Activated T-helper 1 cell treated with anti-CD3 and anti-CD28 coated beads, Interleukin-12 subunit alpha, Interleukin-12 subunit beta, Interleukin-2, Interleukin-4 antibody, amounts not matched to agents 30 ng/mL and 10 ng/mL and 1 ng/mL, durations not matched to agents 14 hours and 24 hours and 36 hours (primary cell): ENCODE measurements at regions not wholly inside any gene's neighbourhood (a gene's known extent, or its start where the extent isn't known, plus 50 kb on each side); places are given as distances from the start of the nearest gene placed in this dataset.

ENCODE experiments used
- DNase-seq: peaks from one replicate; pipeline ENCODE4 v3.0.0; 2021; ENCODE audit warnings: low spot score
- H3K27ac Mint-ChIP-seq: one replicate; pipeline ENCODE4 v1.8.0; 2021; ENCODE audit warnings: mild to moderate bottlenecking, mixed read lengths
- H3K27me3 Mint-ChIP-seq: one replicate; pipeline ENCODE4 v1.8.0; 2022; ENCODE audit warnings: mild to moderate bottlenecking, moderate library complexity, mixed read lengths; ENCODE audit not compliant: insufficient read depth
- H3K36me3 Mint-ChIP-seq: one replicate; pipeline ENCODE4 v1.8.0; 2021; ENCODE audit warnings: low read depth, mixed read lengths
- H3K4me1 Mint-ChIP-seq: one replicate; pipeline ENCODE4 v1.8.0; 2021; ENCODE audit warnings: low read depth, mixed read lengths
- H3K4me3 Mint-ChIP-seq: one replicate; pipeline ENCODE4 v1.8.0; 2021; ENCODE audit warnings: mild to moderate bottlenecking, moderate library complexity, mixed read lengths
- H3K9me3 Mint-ChIP-seq: one replicate; pipeline ENCODE4 v1.8.0; 2021; ENCODE audit warnings: mixed read lengths
- intact Hi-C: fragments of 100-400 bp; cut with micrococcal nuclease; formaldehyde crosslinking; loops from one replicate; pipeline ENCODE4 v1.15.1; 2024

GRCh38 chr9:19554529-19554928, 145.7 kb downstream of the ACER2 start:
- Mint-ChIP-seq H3K4me3 (no peak overlapping the region), H3K4me1 (no peaks in the 10 kb centered on the region), H3K9me3 (no peaks in the 10 kb centered on the region), H3K36me3 (no peaks in the 10 kb centered on the region), H3K27me3 (no peaks in the 10 kb centered on the region), H3K27ac (no peak overlapping the region)
- DNase-seq, result no peak
- intact Hi-C loops, result no loop called here

DNA sequence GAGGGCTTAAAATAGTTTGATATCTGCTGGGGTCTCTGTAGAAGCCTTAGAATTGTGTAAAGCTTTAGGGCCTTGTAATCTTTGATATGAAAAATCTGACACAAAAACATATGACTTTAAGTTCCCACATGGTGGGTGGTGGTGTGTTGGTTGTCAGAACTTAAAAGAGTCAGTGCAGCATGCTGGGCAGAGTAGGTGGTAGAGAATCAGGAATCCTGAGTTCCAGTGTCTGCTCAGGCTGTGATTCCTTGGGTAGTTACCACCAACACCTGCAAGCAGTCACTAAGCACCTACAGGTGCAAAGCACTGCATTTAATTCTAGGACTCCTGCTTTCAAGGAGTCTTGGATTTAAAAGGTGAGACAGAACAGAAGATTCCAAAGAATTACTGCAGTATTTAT, 144.6 kb downstream of the ACER2 start:
- intact Hi-C loops, result no loop called here
- Mint-ChIP-seq H3K27ac (no peak overlapping the region), H3K4me1 (no peaks in the 10 kb centered on the region), H3K4me3 (no peak overlapping the region), H3K9me3 (no peaks in the 10 kb centered on the region), H3K27me3 (no peaks in the 10 kb centered on the region), H3K36me3 (no peaks in the 10 kb centered on the region)
- no peak for DNase-seq

DNA sequence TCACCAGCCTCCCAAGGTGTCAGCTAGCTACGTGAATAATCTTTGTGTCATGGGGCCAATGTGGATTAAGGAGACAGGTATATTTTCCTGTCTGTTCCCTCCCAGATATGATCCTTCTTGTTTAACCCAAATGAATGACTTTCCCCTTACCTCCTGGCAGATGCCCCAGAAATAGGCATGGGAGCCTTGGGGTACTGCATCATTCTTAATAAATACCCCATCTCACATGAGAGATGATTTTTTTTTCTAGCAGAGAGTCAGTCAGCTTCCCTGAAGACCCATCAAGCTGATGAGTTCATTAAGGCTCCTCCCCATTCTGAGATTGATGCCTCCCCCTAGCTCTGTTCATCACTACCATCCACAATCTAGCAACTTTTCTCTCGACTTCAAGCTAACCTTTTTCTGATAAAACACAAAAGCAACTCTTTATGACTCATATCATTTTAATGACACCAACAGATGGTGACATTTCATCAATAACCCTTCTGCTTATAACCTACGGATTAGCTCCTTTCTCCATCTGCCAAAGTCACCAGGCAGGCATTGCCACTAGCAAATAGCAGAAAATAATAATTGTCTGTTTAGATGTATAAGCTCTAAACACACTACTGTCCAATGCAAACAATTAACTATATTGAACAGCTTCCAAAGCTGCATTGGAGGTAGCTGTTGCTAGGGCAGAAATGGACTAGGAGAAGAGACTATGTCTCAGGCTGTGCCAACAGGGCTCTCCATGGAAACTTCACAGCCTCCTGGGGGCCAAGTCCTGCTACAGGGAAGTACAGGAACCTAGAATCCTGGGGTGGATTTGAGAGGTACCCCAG, 143.7 kb downstream of the ACER2 start:
- Mint-ChIP-seq H3K27ac (no peak overlapping the region), H3K27me3 (no peaks in the 10 kb centered on the region), H3K4me1 (no peaks in the 10 kb centered on the region), H3K9me3 (no peaks in the 10 kb centered on the region), H3K4me3 (no peak overlapping the region), H3K36me3 (no peaks in the 10 kb centered on the region)
- intact Hi-C loops, result no loop called here
- no peak for DNase-seq

- Mint-ChIP-seq H3K9me3 (no peaks in the 10 kb centered on the region), H3K27ac (no peak overlapping the region), H3K4me1 (no peaks in the 10 kb centered on the region), H3K36me3 (no peaks in the 10 kb centered on the region), H3K4me3 (no peak overlapping the region), H3K27me3 (no peaks in the 10 kb centered on the region)
- no peak for DNase-seq
- intact Hi-C loops, result no loop called here
Observed at GRCh38 chr9:19551124-19551929, 142.5 kb downstream of the ACER2 start.

GRCh38 chr9:19550009-19550408, 141.2 kb downstream of the ACER2 start:
- Mint-ChIP-seq H3K9me3 (peaks cover 3% of the 10 kb centered on the region), H3K4me3 (no peak overlapping the region), H3K27me3 (no peaks in the 10 kb centered on the region), H3K4me1 (no peaks in the 10 kb centered on the region), H3K27ac (no peak overlapping the region), H3K36me3 (no peaks in the 10 kb centered on the region)
- intact Hi-C loops, result no loop called here
- no peak for DNase-seq

- Mint-ChIP-seq H3K27me3 (peaks cover 12% of the 10 kb centered on the region), H3K4me3 (no peak overlapping the region), H3K27ac (no peak overlapping the region), H3K36me3 (no peaks in the 10 kb centered on the region), H3K9me3 (peaks cover 4% of the 10 kb centered on the region), H3K4me1 (no peaks in the 10 kb centered on the region)
- intact Hi-C loops, result no loop called here
- no peak for DNase-seq
Observed at GRCh38 chr9:19533373-19533772, 124.6 kb downstream of the ACER2 start.

GRCh38 chr9:19527663-19528062, 118.9 kb downstream of the ACER2 start:
- intact Hi-C loops, result no loop called here
- Mint-ChIP-seq H3K4me3 (no peak overlapping the region), H3K9me3 (no peaks in the 10 kb centered on the region), H3K27me3 (peaks cover 16% of the 10 kb centered on the region), H3K4me1 (no peaks in the 10 kb centered on the region), H3K36me3 (no peaks in the 10 kb centered on the region), H3K27ac (no peak overlapping the region)
- no peak for DNase-seq

DNA sequence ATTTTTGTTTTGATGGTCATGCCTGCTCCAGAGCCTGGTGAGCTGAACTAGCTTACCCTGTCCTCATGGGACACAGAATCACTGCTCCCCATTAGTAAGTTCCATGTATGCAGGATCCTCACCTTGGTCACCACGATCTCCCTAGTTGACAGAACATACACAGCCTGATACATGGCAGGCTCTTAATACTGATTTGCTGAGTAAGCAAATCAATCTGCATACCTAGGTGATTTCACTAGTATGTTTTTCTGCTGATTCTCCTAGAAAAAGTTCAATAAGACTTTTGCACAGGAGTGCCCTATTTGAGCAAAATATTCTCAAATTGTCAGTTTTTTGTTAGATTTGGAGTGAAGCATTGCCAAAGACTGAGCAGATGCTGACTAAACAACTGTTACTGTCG, 113.7 kb downstream of the ACER2 start:
- no peak overlapping the region for H3K27ac Mint-ChIP-seq
- peaks cover 4% of the 10 kb centered on the region for H3K27me3 Mint-ChIP-seq
- no peaks in the 10 kb centered on the region for H3K9me3 Mint-ChIP-seq
- H3K4me3 Mint-ChIP-seq, result no peak overlapping the region
- no peaks in the 10 kb centered on the region for H3K36me3 Mint-ChIP-seq
- H3K4me1 Mint-ChIP-seq, result peaks cover under 1% of the 10 kb centered on the region
- no peak for DNase-seq
- intact Hi-C loops, result no loop called here

- Mint-ChIP-seq H3K27me3 (peaks cover 2% of the 10 kb centered on the region), H3K4me3 (no peak overlapping the region), H3K4me1 (peaks cover 14% of the 10 kb centered on the region), H3K36me3 (no peaks in the 10 kb centered on the region), H3K27ac (no peak overlapping the region), H3K9me3 (peaks cover 5% of the 10 kb centered on the region)
- intact Hi-C loops, result no loop called here
- no peak for DNase-seq
Observed at GRCh38 chr9:19521205-19521604, 112.4 kb downstream of the ACER2 start.

GRCh38 chr9:19517202-19517942, 108.6 kb downstream of the ACER2 start:
- peaks cover 27% of the 10 kb centered on the region for H3K4me1 Mint-ChIP-seq
- H3K36me3 Mint-ChIP-seq, result no peaks in the 10 kb centered on the region
- H3K4me3 Mint-ChIP-seq, result no peak overlapping the region
- no peak for DNase-seq
- no peak overlapping the region for H3K27ac Mint-ChIP-seq
- H3K9me3 Mint-ChIP-seq, result peaks cover 5% of the 10 kb centered on the region
- intact Hi-C loops, result loop anchor here (10.0 kb wide), 2 partner anchors 477 to 687 kb away; no protein-coding TSS in a partner anchor
- H3K27me3 Mint-ChIP-seq, result peaks cover under 1% of the 10 kb centered on the region

DNA sequence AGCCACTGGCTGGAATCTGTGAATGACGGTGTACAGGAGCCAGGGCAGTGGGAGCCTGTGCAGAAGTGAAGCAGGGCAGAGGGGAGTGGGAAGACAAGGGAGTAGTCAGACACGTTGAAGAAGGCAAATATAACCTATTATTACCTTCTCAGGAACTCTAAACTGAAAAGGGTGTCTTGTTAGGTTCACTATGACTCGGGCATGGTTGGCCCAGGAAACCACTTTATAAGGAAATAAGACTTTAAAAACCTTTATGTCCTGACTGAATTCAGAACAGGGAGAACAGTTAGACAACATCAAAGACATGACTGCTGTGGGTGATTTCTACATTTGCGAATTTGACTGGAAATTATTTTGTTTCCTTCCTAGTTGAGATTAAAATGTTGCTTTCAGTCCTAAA, 107.5 kb downstream of the ACER2 start:
- H3K27me3 Mint-ChIP-seq, result no peaks in the 10 kb centered on the region
- peak overlapping the region; percentile 49 for H3K27ac Mint-ChIP-seq
- intact Hi-C loops, result loop anchor here (1.0 to 10.0 kb wide), 3 partner anchors 478 to 1106 kb away; partner anchors contain the start of gene MLLT3
- H3K36me3 Mint-ChIP-seq, result no peaks in the 10 kb centered on the region
- H3K4me3 Mint-ChIP-seq, result no peak overlapping the region
- DNase-seq, result no peak
- peaks cover 5% of the 10 kb centered on the region for H3K9me3 Mint-ChIP-seq
- H3K4me1 Mint-ChIP-seq, result peaks cover 27% of the 10 kb centered on the region

GRCh38 chr9:19513671-19514275, 105.0 kb downstream of the ACER2 start:
- no peak for DNase-seq
- Mint-ChIP-seq H3K27me3 (no peaks in the 10 kb centered on the region), H3K9me3 (peaks cover 5% of the 10 kb centered on the region), H3K36me3 (no peaks in the 10 kb centered on the region), H3K4me1 (peaks cover 27% of the 10 kb centered on the region), H3K4me3 (no peak overlapping the region), H3K27ac (no peak overlapping the region)
- intact Hi-C loops, result loop anchor here (1.0 to 10.0 kb wide), 4 partner anchors 20 to 691 kb away; no protein-coding TSS in a partner anchor
